ENCODE measurements at regions not wholly inside any gene's neighbourhood (a gene's known extent, or its start where the extent isn't known, plus 50 kb on each side); places are given as distances from the start of the nearest gene placed in this dataset.

DNA sequence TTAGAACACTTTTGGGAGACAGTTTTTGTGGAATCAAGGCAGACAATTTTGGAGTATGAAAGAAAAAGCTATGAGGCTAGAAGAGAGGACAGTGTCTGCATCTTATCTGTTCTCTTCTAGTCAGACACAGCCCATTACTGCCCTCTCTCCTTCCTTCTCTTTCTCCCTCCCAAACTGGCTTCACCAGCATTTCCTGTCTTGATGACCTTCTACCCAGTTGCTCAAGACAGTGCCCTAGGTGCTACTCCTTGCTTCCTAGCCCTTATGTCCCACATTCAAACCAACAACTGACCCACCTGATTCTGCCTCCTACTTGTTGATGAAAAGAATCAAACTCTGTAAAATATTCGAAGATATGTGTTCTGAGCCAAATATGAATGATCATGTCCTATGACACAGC is 116.4 kb upstream of the RIPOR2 start:
- TF ChIP-seq, protein P1, sequence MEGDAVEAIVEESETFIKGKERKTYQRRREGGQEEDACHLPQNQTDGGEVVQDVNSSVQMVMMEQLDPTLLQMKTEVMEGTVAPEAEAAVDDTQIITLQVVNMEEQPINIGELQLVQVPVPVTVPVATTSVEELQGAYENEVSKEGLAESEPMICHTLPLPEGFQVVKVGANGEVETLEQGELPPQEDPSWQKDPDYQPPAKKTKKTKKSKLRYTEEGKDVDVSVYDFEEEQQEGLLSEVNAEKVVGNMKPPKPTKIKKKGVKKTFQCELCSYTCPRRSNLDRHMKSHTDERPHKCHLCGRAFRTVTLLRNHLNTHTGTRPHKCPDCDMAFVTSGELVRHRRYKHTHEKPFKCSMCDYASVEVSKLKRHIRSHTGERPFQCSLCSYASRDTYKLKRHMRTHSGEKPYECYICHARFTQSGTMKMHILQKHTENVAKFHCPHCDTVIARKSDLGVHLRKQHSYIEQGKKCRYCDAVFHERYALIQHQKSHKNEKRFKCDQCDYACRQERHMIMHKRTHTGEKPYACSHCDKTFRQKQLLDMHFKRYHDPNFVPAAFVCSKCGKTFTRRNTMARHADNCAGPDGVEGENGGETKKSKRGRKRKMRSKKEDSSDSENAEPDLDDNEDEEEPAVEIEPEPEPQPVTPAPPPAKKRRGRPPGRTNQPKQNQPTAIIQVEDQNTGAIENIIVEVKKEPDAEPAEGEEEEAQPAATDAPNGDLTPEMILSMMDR (conservative IDR thresholded peaks at IDR 0.05), result no peak
- Mint-ChIP-seq H3K27me3 (peaks cover 5% of the 10 kb centered on the region), H3K4me1 (ENCODE audit: unreplicated experiment) (peaks cover 21% of the 10 kb centered on the region), H3K27ac (peak overlapping the region; percentile 58), H3K36me3 (no peaks in the 10 kb centered on the region), H3K9me3 (peaks cover 12% of the 10 kb centered on the region), H3K4me3 (no peak overlapping the region)
- DNase-seq (ENCODE audit: extremely low spot score, unreplicated experiment), result no peak

DNA sequence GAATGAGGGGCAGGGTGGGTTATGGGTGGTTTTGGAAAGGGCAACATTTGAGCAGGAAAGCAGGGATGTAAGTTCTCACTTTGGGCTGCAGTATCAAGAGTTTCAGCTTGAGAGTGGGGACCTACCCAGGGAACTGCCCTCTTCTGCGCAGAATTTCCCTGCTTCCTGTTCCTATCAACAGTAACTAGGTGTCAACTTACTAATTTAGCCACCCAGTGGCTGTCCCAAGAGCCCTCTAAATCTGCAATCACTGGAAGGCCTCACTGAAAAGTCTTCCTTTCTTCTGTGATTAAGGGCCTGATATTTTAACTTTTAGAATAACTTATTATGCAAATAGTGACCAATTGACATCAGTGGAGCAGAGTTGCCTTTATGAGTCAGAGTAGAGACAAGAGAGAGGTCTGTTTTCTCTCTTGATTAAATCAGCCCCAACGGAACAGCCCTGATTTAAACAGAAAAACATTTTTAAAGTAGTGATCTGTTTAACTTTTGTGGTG is 118.2 kb upstream of the RIPOR2 start:
- TF ChIP-seq, protein P1 (conservative IDR thresholded peaks at IDR 0.05), result no peak
- peaks cover 5% of the 10 kb centered on the region for H3K27me3 Mint-ChIP-seq
- peaks cover 21% of the 10 kb centered on the region for H3K4me1 Mint-ChIP-seq (ENCODE audit: unreplicated experiment)
- peaks cover 12% of the 10 kb centered on the region for H3K9me3 Mint-ChIP-seq
- DNase-seq (ENCODE audit: extremely low spot score, unreplicated experiment), result no peak
- no peak overlapping the region for H3K27ac Mint-ChIP-seq
- no peaks in the 10 kb centered on the region for H3K36me3 Mint-ChIP-seq
- H3K4me3 Mint-ChIP-seq, result no peak overlapping the region

DNA sequence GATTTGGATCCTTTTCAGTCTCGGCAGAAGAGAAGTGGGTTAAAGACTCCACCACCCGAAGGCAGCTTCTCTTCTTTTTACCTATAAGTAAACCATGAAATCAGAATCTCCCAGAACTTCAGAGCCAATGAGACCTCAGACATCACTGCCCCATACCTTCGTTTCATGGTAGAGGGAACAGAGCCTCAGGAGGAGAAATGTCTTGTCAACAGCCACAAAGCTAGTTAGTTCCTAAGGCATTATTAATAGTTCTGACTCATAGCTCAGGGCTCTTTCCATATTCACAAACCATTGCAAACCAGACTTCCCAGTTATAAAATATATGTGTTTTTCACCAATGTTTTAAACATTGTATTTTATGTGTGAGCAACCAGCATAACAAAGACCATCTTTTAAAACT is 118.7 kb upstream of the RIPOR2 start:
- TF ChIP-seq, protein P1 (conservative IDR thresholded peaks at IDR 0.05), result no peak
- peaks cover 5% of the 10 kb centered on the region for H3K27me3 Mint-ChIP-seq
- H3K36me3 Mint-ChIP-seq, result no peaks in the 10 kb centered on the region
- H3K27ac Mint-ChIP-seq, result no peak overlapping the region
- H3K9me3 Mint-ChIP-seq, result peaks cover 12% of the 10 kb centered on the region
- H3K4me1 Mint-ChIP-seq (ENCODE audit: unreplicated experiment), result peaks cover 21% of the 10 kb centered on the region
- H3K4me3 Mint-ChIP-seq, result no peak overlapping the region
- DNase-seq (ENCODE audit: extremely low spot score, unreplicated experiment), result no peak

DNA sequence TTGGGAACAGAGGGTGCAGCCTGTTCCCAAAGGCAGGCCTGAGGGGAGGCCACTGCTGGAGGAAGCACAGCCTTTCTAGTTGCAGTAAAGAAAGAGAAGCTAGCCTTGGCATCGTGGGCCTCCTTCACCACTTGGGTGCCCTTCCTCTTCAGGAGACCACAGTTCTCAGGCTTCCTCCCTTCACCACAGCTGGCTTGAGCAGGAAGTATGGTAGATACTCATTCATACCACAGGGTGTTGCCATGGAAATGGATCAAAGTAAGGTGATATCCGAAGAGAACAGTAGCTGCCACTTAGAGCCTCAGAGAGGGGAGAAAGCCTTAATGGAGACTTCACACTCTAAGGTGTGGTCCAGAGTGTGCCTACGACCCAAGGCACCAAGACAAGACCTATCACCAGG is 120.4 kb upstream of the RIPOR2 start:
- H3K27me3 Mint-ChIP-seq, result peaks cover 5% of the 10 kb centered on the region
- H3K9me3 Mint-ChIP-seq, result peaks cover 12% of the 10 kb centered on the region
- no peak overlapping the region for H3K4me3 Mint-ChIP-seq
- TF ChIP-seq, protein P1 (conservative IDR thresholded peaks at IDR 0.05), result no peak
- DNase-seq (ENCODE audit: extremely low spot score, unreplicated experiment), result no peak
- H3K36me3 Mint-ChIP-seq, result no peaks in the 10 kb centered on the region
- H3K27ac Mint-ChIP-seq, result no peak overlapping the region
- H3K4me1 Mint-ChIP-seq (ENCODE audit: unreplicated experiment), result peaks cover 15% of the 10 kb centered on the region

DNA sequence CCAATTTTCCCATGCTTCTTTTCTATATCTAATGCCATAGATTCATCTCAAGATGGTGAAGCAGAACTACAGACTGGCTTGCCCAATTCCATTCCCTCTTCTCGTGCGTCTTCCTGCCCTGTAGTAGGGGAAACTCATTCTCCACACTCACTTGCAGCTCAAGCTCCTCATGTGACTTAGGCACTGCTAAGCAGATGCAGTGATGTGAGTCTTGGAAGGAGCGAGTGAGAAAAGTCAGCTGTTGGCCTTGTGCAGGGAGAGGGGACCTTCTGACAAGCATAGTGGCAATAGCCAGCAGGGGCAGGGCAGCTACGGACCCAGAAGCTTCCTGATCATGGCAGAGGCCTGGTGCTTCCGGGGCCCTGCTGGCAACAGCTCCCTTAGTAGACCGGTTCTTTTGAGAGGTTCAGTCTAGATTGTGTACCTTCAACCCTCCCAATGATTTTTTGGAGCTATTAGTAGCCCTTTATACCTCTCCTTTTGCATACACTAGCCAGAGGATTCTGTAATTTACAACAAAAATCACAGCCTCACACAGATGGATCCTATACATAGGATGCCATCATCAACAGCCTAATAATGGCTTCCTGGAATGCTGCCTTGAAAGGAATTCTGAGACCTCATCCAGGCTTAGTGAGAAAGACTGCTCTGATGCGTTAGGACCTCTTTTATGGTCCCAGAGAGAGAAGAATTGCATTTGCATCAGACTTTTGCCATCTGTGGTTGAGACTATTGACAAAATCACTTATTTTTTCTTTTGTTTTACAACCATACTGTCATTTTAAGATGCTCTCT is 121.5 kb upstream of the RIPOR2 start:
- TF ChIP-seq, protein P1 (conservative IDR thresholded peaks at IDR 0.05), result no peak
- Mint-ChIP-seq H3K27ac (no peak overlapping the region), H3K27me3 (peaks cover 5% of the 10 kb centered on the region), H3K4me3 (no peak overlapping the region), H3K4me1 (ENCODE audit: unreplicated experiment) (peaks cover 16% of the 10 kb centered on the region), H3K9me3 (peaks cover 12% of the 10 kb centered on the region), H3K36me3 (no peaks in the 10 kb centered on the region)
- no peak for DNase-seq (ENCODE audit: extremely low spot score, unreplicated experiment)
